GM12875 (cell line): ENCODE measurements at regions not wholly inside any gene's neighbourhood (a gene's known extent, or its start where the extent isn't known, plus 50 kb on each side); places are given as distances from the start of the nearest gene placed in this dataset.

Source experiments
- H3K4me3 ChIP-seq: one replicate; pipeline ENCODE4 v1.5.1; 2011; ENCODE audit warnings: low read depth, low read length, control low read depth
- TF ChIP-seq, protein P1 (sequence below): IDR thresholded peaks from 2 replicates; pipeline ENCODE4 v1.5.1; 2011; ENCODE audit warnings: low read depth, mild to moderate bottlenecking, control low read depth, inconsistent platforms, low read length, moderate library complexity, borderline replicate concordance; ENCODE audit not compliant: insufficient read depth

DNA sequence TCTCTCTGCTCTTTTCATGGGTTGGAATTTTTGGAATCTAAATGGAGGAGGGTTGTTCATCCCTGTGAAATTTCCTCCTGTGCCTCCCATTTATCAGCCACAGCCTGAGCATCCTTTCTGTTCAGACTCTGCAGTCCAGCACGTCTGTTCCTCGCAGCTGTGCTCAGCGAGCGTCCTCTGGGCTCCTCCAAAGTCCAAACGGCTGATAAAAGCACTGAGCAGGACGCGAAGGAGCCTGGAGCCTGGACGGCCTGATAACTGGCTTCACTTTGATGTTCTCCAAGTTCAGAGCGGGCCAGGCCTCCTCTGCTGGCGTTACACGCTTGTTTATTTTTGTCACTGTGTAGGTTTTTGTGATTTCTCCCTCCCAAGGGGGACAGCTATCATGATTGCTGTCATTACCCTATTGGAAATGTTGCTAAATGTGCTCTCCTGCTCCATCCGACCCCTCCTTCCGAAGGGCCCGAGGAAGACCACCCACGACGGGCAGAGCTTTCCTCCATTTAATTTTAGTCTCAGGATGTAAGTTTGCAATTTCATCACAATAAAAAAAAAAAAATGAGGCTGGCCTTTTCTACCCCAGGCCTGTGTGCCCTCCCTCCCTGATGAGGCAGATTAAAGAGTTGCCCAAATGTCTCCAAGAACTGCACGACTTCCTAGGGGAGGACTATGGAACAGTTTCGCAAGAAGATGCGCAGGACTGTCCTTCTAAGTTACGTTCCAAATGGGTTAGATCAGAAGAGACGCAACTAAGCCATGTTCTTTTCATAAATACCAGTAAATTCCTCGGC is 290.5 kb upstream of the FOXF1 start:
- no peak overlapping the region for H3K4me3 ChIP-seq
- TF ChIP-seq, protein P1, sequence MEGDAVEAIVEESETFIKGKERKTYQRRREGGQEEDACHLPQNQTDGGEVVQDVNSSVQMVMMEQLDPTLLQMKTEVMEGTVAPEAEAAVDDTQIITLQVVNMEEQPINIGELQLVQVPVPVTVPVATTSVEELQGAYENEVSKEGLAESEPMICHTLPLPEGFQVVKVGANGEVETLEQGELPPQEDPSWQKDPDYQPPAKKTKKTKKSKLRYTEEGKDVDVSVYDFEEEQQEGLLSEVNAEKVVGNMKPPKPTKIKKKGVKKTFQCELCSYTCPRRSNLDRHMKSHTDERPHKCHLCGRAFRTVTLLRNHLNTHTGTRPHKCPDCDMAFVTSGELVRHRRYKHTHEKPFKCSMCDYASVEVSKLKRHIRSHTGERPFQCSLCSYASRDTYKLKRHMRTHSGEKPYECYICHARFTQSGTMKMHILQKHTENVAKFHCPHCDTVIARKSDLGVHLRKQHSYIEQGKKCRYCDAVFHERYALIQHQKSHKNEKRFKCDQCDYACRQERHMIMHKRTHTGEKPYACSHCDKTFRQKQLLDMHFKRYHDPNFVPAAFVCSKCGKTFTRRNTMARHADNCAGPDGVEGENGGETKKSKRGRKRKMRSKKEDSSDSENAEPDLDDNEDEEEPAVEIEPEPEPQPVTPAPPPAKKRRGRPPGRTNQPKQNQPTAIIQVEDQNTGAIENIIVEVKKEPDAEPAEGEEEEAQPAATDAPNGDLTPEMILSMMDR = no peak

DNA sequence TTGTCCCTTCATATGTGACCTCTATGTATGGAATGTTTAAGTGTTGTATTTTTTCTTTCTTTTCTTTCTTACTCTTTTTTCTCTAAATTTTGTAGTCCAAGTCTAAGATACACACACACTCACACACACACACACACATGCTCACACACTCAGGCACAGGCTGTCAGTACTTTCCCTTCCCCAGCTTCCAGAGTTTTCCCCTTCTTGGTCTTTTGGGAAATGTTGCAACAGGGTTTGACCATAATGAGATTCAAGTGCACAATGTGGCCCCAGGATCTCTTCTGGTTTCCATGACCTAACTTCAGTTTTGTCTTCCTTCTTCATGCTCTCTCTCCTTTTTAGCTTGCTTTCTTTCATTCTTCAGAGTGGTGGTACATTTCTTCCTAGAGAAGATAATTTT is 289.8 kb upstream of the FOXF1 start:
- TF ChIP-seq, protein P1 = no peak
- no peak overlapping the region for H3K4me3 ChIP-seq

DNA sequence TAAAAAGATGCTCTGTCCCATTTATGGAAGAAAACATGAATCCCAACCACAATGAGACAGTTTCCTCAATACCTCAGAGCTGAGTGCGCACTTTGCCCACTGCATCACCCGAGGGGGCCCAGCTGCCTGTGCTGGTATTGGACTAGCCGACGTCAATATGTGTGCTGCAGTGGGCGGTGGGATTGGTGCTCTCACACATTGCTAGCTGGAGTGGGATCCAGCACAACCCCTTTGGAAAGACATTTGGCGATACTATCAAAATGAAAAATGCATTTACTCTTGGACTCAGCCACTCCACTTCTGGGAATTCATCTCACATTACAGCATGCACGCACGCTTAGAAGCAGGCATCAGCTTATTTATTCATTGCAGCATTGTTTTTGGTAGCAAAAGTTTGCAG is 289.2 kb upstream of the FOXF1 start:
- TF ChIP-seq, protein P1 = no peak
- no peak overlapping the region for H3K4me3 ChIP-seq

DNA sequence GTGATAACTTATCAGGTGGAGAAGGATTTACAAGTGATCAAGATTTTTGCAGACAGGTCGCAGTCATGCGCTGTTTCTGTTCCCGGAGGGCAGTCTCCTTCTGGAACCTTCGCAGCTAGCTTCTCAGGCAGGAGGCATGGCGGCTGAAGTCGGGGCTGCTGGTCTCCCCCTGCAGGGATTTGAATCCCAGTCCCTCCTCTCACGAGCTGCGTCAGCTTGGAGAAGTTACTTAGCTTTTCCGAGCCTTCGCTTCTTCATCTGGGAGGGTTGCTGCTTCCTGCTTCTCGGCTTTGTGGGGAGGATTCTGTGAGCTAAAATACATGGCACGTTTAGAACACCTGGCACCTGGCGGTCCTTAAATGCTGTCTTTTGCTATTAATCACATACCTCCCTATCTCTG is 287.8 kb upstream of the FOXF1 start:
- no peak overlapping the region for H3K4me3 ChIP-seq
- TF ChIP-seq, protein P1 = no peak

DNA sequence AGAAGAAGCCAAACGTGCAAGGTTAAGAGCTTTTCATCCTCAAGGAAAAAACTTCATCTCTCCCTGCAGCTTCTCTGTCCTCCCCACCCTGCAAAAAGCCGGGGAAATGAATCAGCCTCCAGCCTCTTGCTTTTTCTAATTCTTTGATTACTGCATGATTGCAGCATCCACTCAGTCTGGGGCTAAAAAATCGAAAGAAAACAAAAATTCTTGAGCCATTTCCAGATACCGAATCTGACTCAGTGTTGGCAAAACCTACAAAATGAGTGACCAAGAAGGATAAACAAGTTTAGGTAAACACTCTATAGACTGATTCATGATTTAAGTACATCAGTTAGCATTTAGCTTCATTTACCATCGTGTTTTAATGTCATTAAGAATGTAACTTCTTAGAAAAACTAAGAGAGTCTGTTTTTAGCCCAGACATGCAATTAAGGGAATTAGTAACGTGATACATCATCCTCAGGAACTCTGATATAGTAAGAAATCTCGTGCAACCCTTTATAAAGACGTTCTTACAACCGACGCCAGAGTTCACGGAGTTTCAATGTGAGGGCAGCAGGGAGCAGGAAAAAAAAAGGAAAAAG is 287.3 kb upstream of the FOXF1 start:
- TF ChIP-seq, protein P1 = no peak
- H3K4me3 ChIP-seq = no peak overlapping the region

DNA sequence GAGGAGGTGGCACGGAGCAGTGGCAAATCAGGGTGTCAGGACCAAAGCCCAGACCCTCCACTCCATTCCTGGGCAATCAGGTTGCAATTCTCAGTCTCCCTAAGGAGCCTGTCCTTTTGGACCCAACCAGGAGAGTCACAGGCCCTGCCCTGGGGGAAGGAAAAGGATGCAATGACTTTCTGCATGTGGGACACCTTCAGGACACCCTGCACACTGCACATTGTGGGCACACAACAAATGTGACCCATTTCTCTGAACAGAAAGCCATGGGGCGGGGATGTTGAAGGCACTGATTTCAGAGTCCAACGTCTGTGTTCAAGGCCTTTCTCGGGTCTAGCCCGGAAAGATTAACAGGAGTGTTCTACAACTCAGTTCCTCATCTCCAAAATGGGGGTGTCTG is 286.2 kb upstream of the FOXF1 start:
- TF ChIP-seq, protein P1 = no peak; the same call in 1 of the 2 replicates

DNA sequence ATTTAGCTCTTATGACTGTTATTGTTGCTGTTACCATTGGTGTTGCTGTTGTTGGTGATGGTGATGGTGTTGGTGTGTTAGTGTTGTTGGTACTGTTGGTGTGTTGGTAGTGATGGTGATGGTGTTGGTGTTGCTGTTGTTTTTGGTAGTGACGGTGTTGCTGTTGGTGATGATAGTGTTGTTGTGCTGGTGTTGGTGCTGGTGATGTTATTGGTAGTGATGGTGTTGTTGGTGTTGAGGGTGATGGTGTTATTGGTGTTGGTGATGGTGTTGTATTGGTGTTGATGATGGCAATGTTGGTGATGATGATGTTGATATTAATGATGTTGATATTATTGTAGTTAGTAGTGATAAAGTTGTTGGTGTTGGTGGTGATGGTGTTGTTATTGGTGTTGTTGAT is 285.7 kb upstream of the FOXF1 start:
- TF ChIP-seq, protein P1 = no peak
- H3K4me3 ChIP-seq = no peak overlapping the region

More for the DNA sequence above, 286.2 kb upstream of the FOXF1 start:
- H3K4me3 ChIP-seq = no peak overlapping the region
